Effector memory CD8-positive, alpha-beta T cell (primary cell): ENCODE measurements at regions not wholly inside any gene's neighbourhood (a gene's known extent, or its start where the extent isn't known, plus 50 kb on each side); places are given as distances from the start of the nearest gene placed in this dataset.
"Not testable (repeated sequence)": the region's sequence is repeated elsewhere in the genome, so short reads cannot be mapped to it uniquely, and the experiment has no call there.

Experiments used
- ATAC-seq: fragments of 150-1000 bp; cut with Tn5 transposase; replicated peaks from 2 replicates; pipeline ENCODE4 v1.10.0; 2021; ENCODE audit warnings: mild to moderate bottlenecking, moderate library complexity
- DNase-seq, 3 experiments: peaks; one replicate each; pipeline ENCODE4 v3.0.0; 2021
- H3K27ac Mint-ChIP-seq, 2 donors: one replicate each; pipeline ENCODE4 v1.8.0; 2022; ENCODE audit warnings: mild to moderate bottlenecking in 2 of 2, mixed read lengths in 2 of 2, moderate library complexity in 2 of 2
- H3K27me3 Mint-ChIP-seq, 2 donors: one replicate each; pipeline ENCODE4 v1.8.0; 2022; ENCODE audit warnings: mixed read lengths in 2 of 2
- H3K36me3 Mint-ChIP-seq: one replicate; pipeline ENCODE4 v1.8.0; 2022; ENCODE audit warnings: mild to moderate bottlenecking, moderate library complexity, mixed read lengths; ENCODE audit not compliant: insufficient read depth
- H3K4me1 Mint-ChIP-seq, 2 donors: one replicate each; pipeline ENCODE4 v1.8.0; 2022; ENCODE audit warnings: low read depth in 2 of 2, mixed read lengths in 2 of 2
- H3K4me3 Mint-ChIP-seq, 2 donors: one replicate each; pipeline ENCODE4 v1.8.0; 2022; ENCODE audit warnings: mild to moderate bottlenecking in 2 of 2, mixed read lengths in 2 of 2, moderate library complexity in 2 of 2
- H3K9me3 Mint-ChIP-seq, 2 donors: one replicate each; pipeline ENCODE4 v1.8.0; 2022; ENCODE audit warnings: mixed read lengths in 2 of 2

DNA sequence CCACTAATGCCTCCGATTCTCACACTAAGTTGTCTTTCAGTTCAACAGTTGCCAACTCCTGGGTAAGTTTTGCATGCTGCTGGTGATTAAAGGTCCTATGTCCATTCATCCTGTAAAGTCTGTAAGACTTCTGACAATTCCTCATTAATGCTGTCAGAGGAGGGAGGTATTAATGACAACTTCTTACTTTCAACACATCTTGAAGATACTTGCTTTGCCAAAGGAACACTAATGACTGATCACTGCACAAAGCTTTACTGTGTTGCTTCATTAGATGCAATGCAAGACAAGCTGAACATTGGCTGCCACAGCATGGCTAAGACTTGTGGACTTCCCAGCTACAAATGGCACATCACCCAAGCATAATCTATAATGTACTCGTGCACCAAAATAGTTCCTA lies 114.6 kb upstream of the PRDX6 start:
- no peaks in the 10 kb centered on the region for H3K27me3 Mint-ChIP-seq
- H3K9me3 Mint-ChIP-seq, result no peaks in the 10 kb centered on the region
- H3K36me3 Mint-ChIP-seq, result no peaks in the 10 kb centered on the region
- no peak for DNase-seq
- peaks cover 4 to 7% of the 10 kb centered on the region in 2 donors for H3K4me1 Mint-ChIP-seq
- ATAC-seq, result no peak
- no peak overlapping the region for H3K27ac Mint-ChIP-seq
- H3K4me3 Mint-ChIP-seq, result no peak overlapping the region

DNA sequence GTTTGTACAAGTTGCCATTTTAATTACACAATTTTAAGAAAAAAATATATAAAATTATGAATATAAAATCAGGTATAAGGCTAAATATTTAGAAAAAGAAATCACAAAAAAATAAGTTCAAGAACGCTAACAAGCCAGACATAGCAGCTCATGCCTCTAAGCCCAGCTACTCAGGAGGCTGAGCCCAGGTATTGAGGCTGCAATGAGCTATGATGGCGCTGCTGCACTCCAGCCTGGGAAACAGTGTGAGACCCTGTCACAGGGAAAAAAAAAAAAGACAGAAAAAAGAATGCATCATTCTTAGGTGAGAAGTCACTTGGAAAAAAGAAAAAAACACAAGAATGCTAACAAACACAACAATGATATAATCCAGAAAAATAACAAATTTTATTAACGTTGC lies 112.3 kb upstream of the PRDX6 start:
- no peaks in the 10 kb centered on the region for H3K9me3 Mint-ChIP-seq

DNA sequence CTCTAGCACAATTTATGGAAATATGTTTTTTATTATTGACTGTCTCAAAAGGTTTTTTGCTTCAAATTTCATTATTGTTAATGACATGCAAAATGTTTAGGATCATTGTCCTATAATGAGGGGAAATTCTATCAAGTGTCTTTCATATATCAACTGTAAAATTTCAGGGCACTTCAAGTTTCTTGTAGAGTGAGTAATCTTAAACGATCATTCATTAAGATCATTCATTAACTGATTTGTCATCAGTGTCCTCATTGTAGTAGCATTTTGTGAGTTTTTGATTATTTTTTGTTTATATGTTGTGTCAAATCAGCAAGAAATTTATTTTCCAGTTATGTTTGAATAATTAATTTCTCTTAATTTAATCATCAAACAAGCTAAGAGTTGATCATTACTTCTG lies 111.8 kb upstream of the PRDX6 start:
- no peaks in the 10 kb centered on the region for H3K9me3 Mint-ChIP-seq
- H3K36me3 Mint-ChIP-seq, result no peaks in the 10 kb centered on the region
- ATAC-seq (no peak), DNase-seq (no peak)
- H3K27me3 Mint-ChIP-seq, result no peaks in the 10 kb centered on the region
- no peak overlapping the region for H3K27ac Mint-ChIP-seq
- peaks cover 4 to 7% of the 10 kb centered on the region in 2 donors for H3K4me1 Mint-ChIP-seq
- no peak overlapping the region for H3K4me3 Mint-ChIP-seq

More for the DNA sequence above, 112.3 kb upstream of the PRDX6 start:
- peaks cover 4 to 7% of the 10 kb centered on the region in 2 donors for H3K4me1 Mint-ChIP-seq
- H3K4me3 Mint-ChIP-seq, result no peak overlapping the region
- H3K27ac Mint-ChIP-seq, result no peak overlapping the region
- ATAC-seq (no peak), DNase-seq (no peak)
- no peaks in the 10 kb centered on the region for H3K36me3 Mint-ChIP-seq
- no peaks in the 10 kb centered on the region for H3K27me3 Mint-ChIP-seq

DNA sequence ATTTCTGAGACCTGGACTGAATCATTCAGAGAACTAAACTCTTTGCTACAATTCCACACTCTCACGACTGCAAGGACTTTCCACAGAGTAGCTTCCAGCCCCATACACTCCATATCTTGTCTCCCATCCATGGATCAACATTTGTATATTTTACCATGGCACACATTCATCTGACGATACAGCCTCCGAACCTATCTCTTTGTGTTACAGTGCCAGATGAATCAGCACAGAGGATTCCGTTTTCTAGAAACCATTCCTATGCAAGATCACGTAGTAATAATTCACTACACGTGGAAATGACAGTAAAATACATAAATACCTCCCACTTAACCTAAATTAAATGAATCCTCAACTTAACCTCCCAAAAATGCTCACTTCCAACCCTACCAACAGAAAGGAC lies 110.0 kb upstream of the PRDX6 start:
- Mint-ChIP-seq H3K27ac (no peak overlapping the region), H3K27me3 (no peaks in the 10 kb centered on the region), H3K4me3 (no peak overlapping the region), H3K36me3 (no peaks in the 10 kb centered on the region), H3K9me3 (no peaks in the 10 kb centered on the region), H3K4me1 (peaks cover 0 to 2% of the 10 kb centered on the region in 2 donors)
- no peak for ATAC-seq
- DNase-seq, result no peak

DNA sequence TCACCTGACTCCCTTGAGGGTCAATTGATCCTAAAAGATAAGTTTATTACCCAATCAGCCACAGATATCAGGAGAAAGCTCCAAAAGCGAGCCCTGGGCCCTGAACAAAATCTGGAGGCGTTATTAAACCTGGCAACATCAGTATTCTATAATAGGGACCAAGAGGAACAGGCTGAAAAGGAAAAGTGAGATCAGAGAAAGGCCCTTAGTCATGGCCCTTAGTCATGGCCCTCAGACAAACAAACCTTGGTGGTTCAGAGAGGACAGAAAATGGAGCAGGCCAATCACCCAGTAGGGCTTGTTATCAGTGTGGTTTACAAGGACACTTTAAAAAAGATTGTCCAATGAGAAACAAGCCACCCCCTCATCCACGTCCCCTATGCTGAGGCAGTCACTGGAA lies 106.5 kb upstream of the PRDX6 start:
- ATAC-seq, H3K27ac Mint-ChIP-seq, H3K36me3 Mint-ChIP-seq, H3K4me1 Mint-ChIP-seq, H3K27me3 Mint-ChIP-seq, H3K4me3 Mint-ChIP-seq, H3K9me3 Mint-ChIP-seq, DNase-seq: not testable (repeated sequence)

DNA sequence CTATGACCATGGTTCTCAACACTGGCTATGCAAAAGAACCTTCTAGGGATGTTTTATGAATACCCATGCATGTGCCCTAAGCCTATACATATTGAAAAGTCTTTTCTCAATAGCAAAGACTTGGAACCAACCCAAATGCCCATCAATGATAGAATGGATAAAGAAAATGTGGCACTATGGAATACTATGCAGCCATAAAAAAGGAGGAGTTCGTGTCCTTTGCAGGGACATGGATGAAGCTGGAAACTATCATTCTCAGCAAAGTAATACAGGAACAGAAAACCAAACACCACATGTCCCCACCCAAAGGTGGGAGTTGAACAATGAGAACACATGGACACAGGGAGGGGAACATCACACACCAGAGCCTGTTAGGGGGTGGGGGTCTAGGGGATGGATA lies 101.1 kb upstream of the PRDX6 start:
- H3K9me3 Mint-ChIP-seq, result peaks cover 7 to 20% of the 10 kb centered on the region in 2 donors
- H3K27me3 Mint-ChIP-seq, DNase-seq, H3K4me1 Mint-ChIP-seq, H3K36me3 Mint-ChIP-seq, H3K4me3 Mint-ChIP-seq, ATAC-seq, H3K27ac Mint-ChIP-seq: not testable (repeated sequence)

DNA sequence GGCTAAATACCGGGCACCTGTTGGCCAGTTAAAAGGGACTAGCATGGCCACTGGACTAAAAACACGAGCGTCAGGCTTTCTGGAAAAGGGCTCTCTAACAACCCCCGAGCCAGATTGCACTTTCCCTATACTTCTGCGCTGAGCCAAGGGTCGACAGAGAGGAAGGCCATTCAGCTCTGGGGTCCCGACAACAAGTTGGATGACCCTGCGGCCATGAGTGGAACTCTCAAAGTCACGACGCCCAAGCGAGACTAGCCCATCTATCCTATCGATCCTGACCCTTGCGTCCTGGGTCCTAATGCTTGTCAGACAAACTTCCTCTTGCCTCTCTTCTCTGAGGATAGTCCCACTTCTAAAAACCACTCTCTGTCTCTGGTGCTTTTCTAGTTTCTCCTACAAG lies 99.9 kb upstream of the PRDX6 start:
- ATAC-seq (no peak), DNase-seq (no peak)
- no peak overlapping the region for H3K27ac Mint-ChIP-seq
- no peak overlapping the region for H3K4me3 Mint-ChIP-seq
- H3K4me1 Mint-ChIP-seq, result no peaks in the 10 kb centered on the region
- peaks cover 6% of the 10 kb centered on the region for H3K36me3 Mint-ChIP-seq
- H3K27me3 Mint-ChIP-seq, result no peaks in the 10 kb centered on the region
- peaks cover 7 to 20% of the 10 kb centered on the region in 2 donors for H3K9me3 Mint-ChIP-seq

DNA sequence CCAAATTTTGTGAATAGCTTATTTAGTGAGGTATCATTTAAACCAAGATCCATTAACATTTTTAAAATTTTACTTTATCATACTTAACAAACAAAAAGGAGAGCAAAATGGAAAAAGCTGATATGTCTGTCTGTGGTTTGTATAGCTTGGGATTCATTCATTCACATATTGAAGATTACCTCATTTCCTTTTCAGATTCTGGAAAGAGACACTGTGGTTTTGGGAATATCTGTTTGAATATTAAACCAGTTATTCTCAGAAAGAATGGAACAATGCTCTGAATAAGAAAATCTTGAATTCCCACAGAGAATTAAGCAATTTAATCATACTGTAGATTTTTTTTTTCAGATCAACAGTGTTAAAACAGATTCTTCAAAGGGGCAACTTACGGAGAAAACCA lies 93.8 kb upstream of the PRDX6 start:
- no peaks in the 10 kb centered on the region for H3K36me3 Mint-ChIP-seq
- no peaks in the 10 kb centered on the region for H3K4me1 Mint-ChIP-seq
- no peaks in the 10 kb centered on the region for H3K9me3 Mint-ChIP-seq
- no peaks in the 10 kb centered on the region for H3K27me3 Mint-ChIP-seq
- ATAC-seq (no peak), DNase-seq (no peak)
- H3K27ac Mint-ChIP-seq, result no peak overlapping the region
- no peak overlapping the region for H3K4me3 Mint-ChIP-seq

DNA sequence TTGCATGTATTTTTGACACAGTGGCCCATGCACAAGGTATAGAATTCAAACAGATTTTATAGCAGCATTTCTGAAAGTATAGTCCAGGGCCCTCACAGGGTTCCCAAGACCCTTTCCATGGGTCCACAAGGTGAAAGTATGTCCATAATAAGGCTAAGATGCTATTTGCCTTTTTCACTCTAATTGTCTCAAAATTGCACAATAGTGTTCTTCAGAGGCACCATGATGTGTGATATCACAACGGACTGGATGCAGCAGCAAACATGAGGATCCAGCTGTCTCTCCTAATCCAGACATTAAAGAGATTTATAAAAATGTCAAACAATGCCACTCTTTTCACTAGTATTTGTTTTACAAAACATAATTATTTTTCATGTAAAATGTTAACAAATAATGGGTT lies 88.8 kb upstream of the PRDX6 start:
- Mint-ChIP-seq H3K4me1 (peaks cover 0 to 7% of the 10 kb centered on the region in 2 donors), H3K36me3 (no peaks in the 10 kb centered on the region), H3K27me3 (no peaks in the 10 kb centered on the region), H3K4me3 (no peak overlapping the region), H3K9me3 (no peaks in the 10 kb centered on the region), H3K27ac (no peak overlapping the region)
- no peak for ATAC-seq
- no peak for DNase-seq

DNA sequence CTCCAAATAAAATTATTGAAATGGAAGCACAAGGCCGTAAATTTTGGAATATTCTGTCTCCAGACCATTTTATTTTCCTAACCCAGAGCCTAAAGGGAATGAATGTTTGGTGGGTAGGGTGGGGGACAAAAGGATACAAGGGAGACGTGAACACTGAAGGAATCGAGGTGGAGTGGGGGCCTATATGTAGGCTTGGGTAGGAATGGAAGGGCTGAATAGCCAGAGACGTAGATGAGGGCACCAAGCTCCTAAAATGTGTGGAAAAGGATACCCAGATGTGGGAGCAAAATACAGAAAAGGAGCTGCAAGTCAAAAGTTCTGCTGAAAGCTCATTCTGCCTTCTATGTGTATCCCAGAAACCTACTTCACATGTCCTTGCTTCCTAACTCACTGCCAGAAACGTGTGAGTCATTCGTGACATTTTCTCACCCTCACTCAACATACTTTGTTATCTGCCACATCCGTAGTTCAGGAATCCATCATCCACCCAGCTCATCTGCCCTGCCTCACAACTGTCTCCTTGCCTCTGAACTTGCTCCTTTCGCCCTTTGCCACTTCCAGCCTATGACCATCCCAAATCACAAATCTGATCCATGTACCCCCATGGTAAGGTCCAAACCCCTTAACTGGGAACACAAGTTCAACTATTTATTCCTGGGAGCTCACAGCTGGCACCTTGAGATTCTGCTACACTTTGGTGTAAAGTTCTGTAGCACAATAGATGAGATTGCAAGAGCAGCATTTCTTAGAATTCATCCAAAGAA lies 84.1 kb upstream of the PRDX6 start:
- H3K36me3 Mint-ChIP-seq, result no peaks in the 10 kb centered on the region
- H3K27me3 Mint-ChIP-seq, result no peaks in the 10 kb centered on the region
- DNase-seq (no peak), ATAC-seq (no peak)
- H3K27ac Mint-ChIP-seq, result no peak overlapping the region
- no peak overlapping the region for H3K4me3 Mint-ChIP-seq
- peaks cover 0 to 7% of the 10 kb centered on the region in 2 donors for H3K4me1 Mint-ChIP-seq
- H3K9me3 Mint-ChIP-seq, result no peaks in the 10 kb centered on the region

DNA sequence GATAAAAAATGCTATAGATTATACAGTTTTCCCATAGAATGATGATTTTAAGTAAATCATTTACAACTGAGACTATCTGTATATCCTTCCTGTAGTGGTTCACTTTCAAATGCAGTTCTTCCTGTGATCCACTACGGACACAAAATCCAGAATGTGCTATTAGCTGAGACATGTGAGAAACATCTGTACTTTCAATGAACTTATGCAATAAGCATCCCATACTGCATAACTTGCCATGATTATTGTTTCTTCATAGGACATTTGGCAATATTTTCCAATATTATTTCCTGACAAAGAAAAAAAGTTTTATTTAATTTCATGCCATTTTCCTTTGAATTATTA lies 83.5 kb upstream of the PRDX6 start:
- DNase-seq (no peak), ATAC-seq (no peak)
- H3K9me3 Mint-ChIP-seq, result no peaks in the 10 kb centered on the region
- H3K36me3 Mint-ChIP-seq, result no peaks in the 10 kb centered on the region
- H3K27ac Mint-ChIP-seq, result no peak overlapping the region
- H3K4me3 Mint-ChIP-seq, result no peak overlapping the region
- peaks cover 0 to 7% of the 10 kb centered on the region in 2 donors for H3K4me1 Mint-ChIP-seq
- no peaks in the 10 kb centered on the region for H3K27me3 Mint-ChIP-seq

DNA sequence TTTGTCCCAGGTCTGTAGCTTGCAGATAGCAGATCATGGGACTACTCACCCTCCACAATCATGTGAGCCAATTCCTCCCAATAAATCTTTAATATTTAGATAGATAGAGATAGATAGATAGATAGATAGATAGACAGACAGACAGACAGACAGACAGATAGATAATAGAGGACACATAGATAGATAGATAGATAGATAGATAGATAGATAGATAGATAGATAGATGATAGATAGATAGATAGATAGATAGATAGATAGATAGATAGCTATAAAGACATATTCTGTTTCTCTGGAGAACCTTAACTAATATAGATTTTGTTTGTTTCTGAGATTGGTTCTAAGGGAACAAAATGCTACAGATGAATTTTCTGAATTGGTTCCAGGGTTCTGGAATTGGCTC lies 82.3 kb upstream of the PRDX6 start:
- H3K36me3 Mint-ChIP-seq, H3K4me1 Mint-ChIP-seq, DNase-seq, H3K27me3 Mint-ChIP-seq, H3K9me3 Mint-ChIP-seq, H3K27ac Mint-ChIP-seq, H3K4me3 Mint-ChIP-seq, ATAC-seq: not testable (repeated sequence)

DNA sequence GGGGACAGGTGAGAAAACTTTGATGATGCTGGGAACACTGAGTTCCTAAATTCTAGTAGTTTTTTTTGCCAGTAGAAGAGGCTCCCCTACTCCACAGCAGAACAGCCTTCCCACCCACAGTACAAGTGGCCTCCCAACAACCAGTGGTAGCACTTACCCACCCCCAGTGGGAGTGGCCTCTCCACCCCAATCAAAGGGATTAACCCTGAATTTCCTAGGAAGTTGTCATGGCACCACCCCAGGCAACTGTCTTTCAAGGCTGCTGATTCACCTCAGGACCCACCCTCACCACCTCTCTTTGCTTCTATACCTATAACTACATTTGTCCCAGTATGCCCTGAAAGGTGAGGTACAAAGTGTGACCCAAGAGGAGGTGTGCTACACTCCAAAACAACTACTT lies 81.4 kb upstream of the PRDX6 start:
- no peak overlapping the region for H3K27ac Mint-ChIP-seq
- H3K4me3 Mint-ChIP-seq, result no peak overlapping the region
- H3K4me1 Mint-ChIP-seq, result peaks cover 0 to 7% of the 10 kb centered on the region in 2 donors
- no peaks in the 10 kb centered on the region for H3K27me3 Mint-ChIP-seq
- DNase-seq, result no peak
- no peak for ATAC-seq
- no peaks in the 10 kb centered on the region for H3K36me3 Mint-ChIP-seq
- no peaks in the 10 kb centered on the region for H3K9me3 Mint-ChIP-seq

DNA sequence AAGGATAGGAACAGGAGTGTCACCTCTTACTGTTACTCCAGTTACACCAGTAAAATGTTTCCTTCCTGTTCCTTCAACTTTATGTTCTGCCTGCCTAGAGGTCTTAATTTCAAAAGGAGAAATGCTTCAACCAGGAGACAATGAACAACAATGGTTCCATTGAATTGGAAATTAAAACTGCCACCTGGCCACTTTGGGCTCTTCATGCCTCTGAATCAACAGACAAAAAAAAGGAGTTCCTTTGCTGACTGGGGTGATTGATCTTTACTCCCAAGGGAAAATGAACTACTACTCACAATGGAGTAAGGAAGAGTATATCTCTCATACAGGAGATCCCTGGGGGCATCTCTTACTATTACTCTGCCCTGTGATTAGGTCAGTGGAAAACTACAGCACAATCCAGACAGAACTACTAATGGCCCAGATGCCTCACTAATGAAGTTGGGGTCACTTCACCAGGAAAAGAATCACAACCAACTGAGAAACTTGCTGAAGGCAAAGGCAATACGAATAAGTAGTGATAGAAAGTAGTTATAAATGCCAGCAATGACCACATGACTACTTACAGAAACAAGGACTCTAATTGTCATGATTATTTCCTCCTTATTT lies 76.6 kb upstream of the PRDX6 start:
- H3K9me3 Mint-ChIP-seq, result no peaks in the 10 kb centered on the region
- no peak for DNase-seq
- ATAC-seq, result no peak
- H3K4me1 Mint-ChIP-seq, result no peaks in the 10 kb centered on the region
- H3K27me3 Mint-ChIP-seq, result no peaks in the 10 kb centered on the region
- no peak overlapping the region for H3K4me3 Mint-ChIP-seq
- H3K27ac Mint-ChIP-seq, result no peak overlapping the region
- H3K36me3 Mint-ChIP-seq, result no peaks in the 10 kb centered on the region
